HFFc6 (cell line): ENCODE measurements at regions not wholly inside any gene's neighbourhood (a gene's known extent, or its start where the extent isn't known, plus 50 kb on each side); places are given as distances from the start of the nearest gene placed in this dataset.

Experiments
- DNase-seq: peaks from one replicate; pipeline ENCODE4 v3.0.0-alpha.2; 2018
- H3K27ac Mint-ChIP-seq: 2 replicates; pipeline ENCODE4 v1.8.0; 2020; ENCODE audit warnings: mild to moderate bottlenecking, mixed read lengths
- H3K27me3 Mint-ChIP-seq: 2 replicates; pipeline ENCODE4 v1.8.0; 2021; ENCODE audit warnings: mild to moderate bottlenecking, moderate library complexity, mixed read lengths; ENCODE audit not compliant: insufficient read depth
- H3K36me3 Mint-ChIP-seq: 2 replicates; pipeline ENCODE4 v1.8.0; 2021; ENCODE audit warnings: low read depth, mixed read lengths
- H3K4me1 Mint-ChIP-seq: 2 replicates; pipeline ENCODE4 v1.8.0; 2020; ENCODE audit warnings: low read depth, mixed read lengths
- H3K4me3 Mint-ChIP-seq: 2 replicates; pipeline ENCODE4 v1.8.0; 2020; ENCODE audit warnings: mild to moderate bottlenecking, moderate library complexity, mixed read lengths
- H3K9me3 Mint-ChIP-seq: 2 replicates; pipeline ENCODE4 v1.8.0; 2020; ENCODE audit warnings: mild to moderate bottlenecking, mixed read lengths
- CTCF ChIP-seq: fragments of 200-600 bp; sonication (generic); IDR thresholded peaks from 2 replicates; pipeline ENCODE4 v1.5.0; 2021; ENCODE audit warnings: antibody characterized with exemption, mild to moderate bottlenecking

DNA sequence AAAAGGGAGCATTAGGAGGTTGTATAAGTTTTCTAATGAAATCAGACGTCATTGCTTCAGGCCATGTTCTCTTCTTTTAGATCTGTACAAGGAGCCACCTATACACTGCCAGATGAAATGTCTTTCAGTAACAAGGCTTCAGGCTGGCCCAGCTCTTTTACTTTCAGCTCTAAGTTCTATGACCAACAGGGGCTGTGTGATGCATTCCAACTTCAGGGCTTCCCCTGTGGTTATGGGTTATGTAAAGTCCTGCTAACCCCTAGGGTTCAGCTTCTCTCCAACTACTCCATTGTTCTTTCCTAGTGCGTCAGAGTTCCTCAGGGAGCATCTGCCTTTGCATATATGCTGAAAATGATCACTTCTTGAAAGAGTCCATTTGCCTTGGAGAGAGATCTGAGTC lies 79.4 kb upstream of the TTC29 start:
- H3K4me3 Mint-ChIP-seq = no peak overlapping the region
- no peaks in the 10 kb centered on the region for H3K9me3 Mint-ChIP-seq
- H3K4me1 Mint-ChIP-seq = no peaks in the 10 kb centered on the region
- no peak for DNase-seq
- peaks cover 2% of the 10 kb centered on the region for H3K27me3 Mint-ChIP-seq
- no peaks in the 10 kb centered on the region for H3K36me3 Mint-ChIP-seq
- H3K27ac Mint-ChIP-seq = no peak overlapping the region
- TF ChIP-seq CTCF = no peak

DNA sequence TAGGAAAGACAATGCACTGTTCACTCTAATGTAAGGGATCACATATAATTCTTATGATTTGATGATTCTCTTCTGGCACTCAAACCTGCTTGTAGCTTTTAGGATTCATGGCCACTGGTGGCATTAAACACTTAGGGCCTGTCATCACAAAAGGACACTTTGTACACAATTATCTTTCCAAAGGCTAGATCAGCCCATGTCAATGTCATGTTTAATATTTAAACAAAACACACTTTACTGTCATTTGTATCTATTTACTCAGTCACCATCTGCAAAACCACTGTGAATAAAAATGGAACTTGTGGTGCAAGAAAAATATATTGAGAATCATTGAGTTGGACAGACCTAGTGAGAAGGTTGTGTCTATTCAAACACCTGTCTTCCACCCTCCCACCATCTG lies 83.6 kb upstream of the TTC29 start:
- H3K27me3 Mint-ChIP-seq = peaks cover 2% of the 10 kb centered on the region; the same call in 1 of the 2 replicates
- no peak overlapping the region for H3K4me3 Mint-ChIP-seq
- no peaks in the 10 kb centered on the region for H3K9me3 Mint-ChIP-seq
- H3K36me3 Mint-ChIP-seq = no peaks in the 10 kb centered on the region
- no peaks in the 10 kb centered on the region for H3K4me1 Mint-ChIP-seq
- DNase-seq = no peak
- no peak for TF ChIP-seq CTCF
- H3K27ac Mint-ChIP-seq = no peak overlapping the region

- TF ChIP-seq CTCF = no peak
- peaks cover 11% of the 10 kb centered on the region for H3K27me3 Mint-ChIP-seq
- H3K4me1 Mint-ChIP-seq = no peaks in the 10 kb centered on the region
- H3K4me3 Mint-ChIP-seq = no peak overlapping the region
- H3K9me3 Mint-ChIP-seq = no peaks in the 10 kb centered on the region
- H3K36me3 Mint-ChIP-seq = no peaks in the 10 kb centered on the region
- peak; percentile 53 for DNase-seq
- no peak overlapping the region for H3K27ac Mint-ChIP-seq
Observed at GRCh38 chr4:147034372-147034771, 88.7 kb upstream of the TTC29 start.

GRCh38 chr4:147037069-147037468 lies 91.4 kb upstream of the TTC29 start:
- H3K4me3 Mint-ChIP-seq = no peak overlapping the region
- no peaks in the 10 kb centered on the region for H3K4me1 Mint-ChIP-seq
- no peaks in the 10 kb centered on the region for H3K9me3 Mint-ChIP-seq
- TF ChIP-seq CTCF = no peak
- no peak for DNase-seq
- H3K27ac Mint-ChIP-seq = no peak overlapping the region
- H3K27me3 Mint-ChIP-seq = peaks cover 10% of the 10 kb centered on the region
- no peaks in the 10 kb centered on the region for H3K36me3 Mint-ChIP-seq

- DNase-seq = no peak
- Mint-ChIP-seq H3K36me3 (no peaks in the 10 kb centered on the region), H3K4me3 (no peak overlapping the region), H3K27ac (no peak overlapping the region), H3K9me3 (no peaks in the 10 kb centered on the region), H3K4me1 (no peaks in the 10 kb centered on the region), H3K27me3 (peaks cover 10% of the 10 kb centered on the region)
- TF ChIP-seq CTCF = no peak
Observed at GRCh38 chr4:147039976-147040575, 94.4 kb upstream of the TTC29 start.

DNA sequence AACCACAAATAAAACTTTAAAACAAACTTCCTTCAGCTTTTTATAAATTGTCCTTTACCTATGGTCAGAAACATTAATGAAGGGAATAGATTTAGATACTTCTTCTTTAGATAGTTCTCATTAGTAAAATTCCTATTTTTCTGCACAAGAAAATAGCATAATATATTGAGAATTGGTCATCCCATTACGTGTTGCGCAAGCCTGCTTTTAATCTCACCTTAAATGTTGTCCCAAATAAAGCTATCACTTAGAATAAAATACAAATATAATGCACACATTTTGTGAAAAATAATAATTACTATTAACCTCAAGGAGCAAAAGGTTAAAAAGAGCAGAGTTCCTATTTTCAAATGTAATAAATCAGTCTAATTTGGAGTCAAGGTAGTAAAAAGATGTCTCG lies 95.2 kb upstream of the TTC29 start:
- H3K36me3 Mint-ChIP-seq = no peaks in the 10 kb centered on the region
- H3K27ac Mint-ChIP-seq = no peak overlapping the region
- no peaks in the 10 kb centered on the region for H3K4me1 Mint-ChIP-seq
- DNase-seq = no peak
- no peak overlapping the region for H3K4me3 Mint-ChIP-seq
- peaks cover 6% of the 10 kb centered on the region for H3K27me3 Mint-ChIP-seq
- H3K9me3 Mint-ChIP-seq = no peaks in the 10 kb centered on the region
- no peak for TF ChIP-seq CTCF
